Brain pericyte (primary cell): ENCODE measurements at regions not wholly inside any gene's neighbourhood (a gene's known extent, or its start where the extent isn't known, plus 50 kb on each side); places are given as distances from the start of the nearest gene placed in this dataset.
"Not testable (repeated sequence)": the region's sequence is repeated elsewhere in the genome, so short reads cannot be mapped to it uniquely, and the experiment has no call there.

Experiments used
- DNase-seq: peaks from one replicate; pipeline ENCODE4 v3.0.0-alpha.2; 2012; ENCODE audit warnings: low read depth, low spot score

DNA sequence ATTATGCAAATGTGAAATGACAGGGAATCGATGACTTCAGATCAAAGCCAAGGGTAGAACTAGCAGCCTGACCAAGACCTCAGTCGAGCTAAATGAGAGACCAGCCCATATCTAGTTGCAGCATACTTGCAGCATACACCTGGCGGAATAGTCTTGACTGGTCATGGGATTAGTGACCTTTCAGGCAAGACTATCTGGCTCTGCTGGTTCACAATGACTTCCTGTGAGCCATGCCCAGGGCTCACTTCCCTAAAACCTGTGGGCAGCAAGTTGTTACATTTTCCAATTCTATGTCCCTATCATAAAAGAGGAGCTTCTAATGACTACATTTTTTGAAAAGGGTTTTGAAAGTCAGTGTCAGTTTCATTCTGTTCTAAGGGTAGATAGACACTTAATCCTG, 1624.9 kb upstream of the CELF4 start:
- no peak for DNase-seq

GRCh38 chr18:39188278-39188677, 1622.7 kb upstream of the CELF4 start:
- DNase-seq: no peak

GRCh38 chr18:39186008-39186407, 1620.4 kb upstream of the CELF4 start:
- no peak for DNase-seq

DNA sequence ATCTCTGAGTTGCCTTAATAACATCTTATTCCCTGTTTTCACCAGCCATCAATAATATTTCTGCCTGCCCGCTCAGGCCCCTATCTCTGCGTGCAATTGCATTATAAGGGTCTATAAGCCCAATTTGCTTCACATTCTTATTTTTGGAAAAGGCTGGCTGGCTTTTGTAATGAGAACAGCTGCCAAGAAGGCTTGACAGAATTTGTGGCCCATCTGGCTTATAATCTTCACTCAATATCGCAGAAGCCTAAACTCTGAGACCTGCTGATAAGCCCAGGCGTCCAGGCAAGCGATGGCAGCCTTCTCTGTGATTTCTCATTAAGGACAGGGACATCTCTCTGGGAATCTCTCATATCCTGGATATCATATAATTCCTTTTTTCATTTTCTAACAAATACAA, 1618.6 kb upstream of the CELF4 start:
- no peak for DNase-seq

DNA sequence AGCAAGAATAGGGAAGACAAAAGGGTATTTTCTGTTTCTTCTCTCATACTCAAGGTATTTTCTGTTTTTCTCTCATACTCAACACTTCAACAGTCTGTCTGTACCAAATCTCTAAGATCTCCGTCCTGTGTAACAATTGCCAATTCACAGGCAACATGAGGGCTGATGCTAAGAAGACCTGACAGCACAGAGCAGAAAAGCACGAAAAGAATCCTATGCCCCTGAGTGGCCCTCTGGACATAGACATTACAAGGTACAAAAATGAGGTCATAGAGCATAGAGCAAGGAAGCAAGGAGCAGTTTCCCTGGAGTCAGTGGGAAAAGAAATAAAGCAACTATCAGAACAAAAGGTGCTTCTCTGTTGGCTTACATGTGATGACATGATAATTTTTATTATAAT, 1612.6 kb upstream of the CELF4 start:
- DNase-seq: no peak

- DNase-seq: no peak
Observed at GRCh38 chr18:39172695-39173421, 1607.3 kb upstream of the CELF4 start.

- no peak for DNase-seq
Observed at GRCh38 chr18:39168723-39169122, 1603.1 kb upstream of the CELF4 start.

DNA sequence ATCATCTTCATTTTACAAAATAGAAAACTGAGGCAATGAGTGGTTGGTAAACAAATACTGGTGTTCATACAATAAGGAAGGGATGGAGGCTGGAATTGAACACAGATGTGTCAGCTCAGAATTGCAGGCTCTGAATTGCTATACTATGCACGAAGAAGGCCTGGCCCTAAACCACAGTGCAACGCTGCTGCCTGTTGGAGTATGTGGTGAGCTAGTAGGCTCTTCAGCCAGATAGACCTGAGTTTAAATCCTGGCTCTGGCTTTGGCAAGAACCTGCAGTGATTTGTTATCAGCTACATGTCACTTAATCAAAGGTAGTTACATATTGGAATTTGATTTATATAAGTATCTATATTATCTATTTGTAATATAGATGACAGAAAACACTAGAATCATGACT, 1602.4 kb upstream of the CELF4 start:
- no peak for DNase-seq

DNA sequence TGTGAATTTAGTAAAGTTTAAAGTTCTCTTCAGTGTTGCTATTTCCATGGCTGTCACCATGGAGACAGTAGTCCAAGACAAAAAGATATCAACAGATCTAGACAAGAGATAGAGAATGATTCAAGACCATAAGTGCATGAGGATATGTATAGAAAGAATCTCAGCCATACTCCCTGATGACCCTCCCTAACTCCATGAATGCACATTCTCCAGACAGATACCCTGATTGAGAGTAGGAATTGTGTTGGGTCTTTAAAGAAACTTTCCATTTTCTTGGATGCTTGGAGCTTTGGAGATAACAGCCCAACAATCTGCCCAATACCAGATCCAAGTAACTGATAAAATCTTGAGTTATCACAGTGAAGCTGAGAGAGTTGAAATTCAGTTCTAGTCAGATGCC, 1601.2 kb upstream of the CELF4 start:
- DNase-seq: no peak

GRCh38 chr18:39162013-39162827, 1596.6 kb upstream of the CELF4 start:
- DNase-seq: no peak

DNA sequence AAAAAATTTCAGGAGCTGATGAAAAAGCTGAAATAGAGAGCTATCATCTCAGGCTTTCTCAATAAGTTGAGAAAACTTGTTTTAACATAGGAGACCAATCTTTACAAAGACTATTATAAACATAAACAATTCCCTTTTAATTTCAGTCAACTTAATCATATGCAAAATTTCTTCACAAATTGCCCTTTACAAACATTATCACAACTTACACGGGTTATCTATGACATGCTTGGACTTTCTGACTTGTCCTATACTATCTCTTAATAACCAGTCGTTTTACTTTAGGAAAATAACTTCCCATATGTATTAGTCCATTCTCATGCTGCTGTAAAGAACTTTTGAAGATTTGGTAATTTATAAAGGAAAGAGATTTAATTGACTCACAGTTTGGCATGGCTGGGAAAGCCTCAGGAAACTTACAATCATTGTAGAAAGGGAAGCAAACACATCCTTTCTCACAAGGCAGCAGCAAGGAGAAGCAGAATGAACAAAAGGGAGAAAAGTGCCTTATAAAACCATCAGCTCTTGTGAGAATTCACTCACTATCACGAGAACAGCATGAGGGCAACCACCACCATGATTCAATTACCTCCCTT, 1583.7 kb upstream of the CELF4 start:
- no peak for DNase-seq

- DNase-seq: no peak
Observed at GRCh38 chr18:39134255-39134654, 1568.7 kb upstream of the CELF4 start.

DNA sequence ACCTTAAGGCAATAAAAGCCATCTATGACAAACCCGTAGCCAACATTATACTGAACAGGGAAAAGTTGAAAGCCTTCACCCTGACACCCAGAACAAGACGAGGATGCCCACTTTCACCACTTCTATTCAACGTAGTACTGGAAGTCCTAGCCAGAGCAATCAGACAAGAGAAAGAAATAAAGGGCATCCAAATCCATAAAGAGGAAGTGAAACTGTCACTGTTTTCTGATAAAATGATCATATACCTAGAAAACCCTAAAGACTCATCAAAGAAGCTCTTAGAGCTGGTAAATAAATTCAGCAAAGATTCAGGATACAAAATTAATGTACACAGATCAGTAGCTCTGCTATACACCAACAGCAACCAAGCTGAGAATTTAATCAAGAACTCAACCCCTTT, 1561.9 kb upstream of the CELF4 start:
- not testable (repeated sequence) for DNase-seq

DNA sequence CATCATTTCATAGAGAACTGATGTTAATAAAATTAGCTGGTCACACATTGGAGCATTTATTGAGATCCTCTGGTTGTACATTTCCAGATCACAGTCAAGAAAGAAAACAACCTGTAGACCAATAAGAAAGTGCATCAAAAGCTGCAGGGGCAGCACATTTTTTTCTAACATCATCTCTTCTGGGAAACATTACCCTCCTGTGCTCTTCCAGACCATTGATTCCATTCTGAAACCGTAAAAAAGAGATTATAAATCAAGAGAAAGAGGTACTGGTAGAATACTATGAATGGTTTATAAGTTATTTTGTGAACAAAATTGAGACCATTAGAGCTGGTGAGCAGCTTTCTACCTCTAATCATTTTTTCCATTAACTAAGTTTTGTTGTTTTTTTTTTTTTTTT, 1548.2 kb upstream of the CELF4 start:
- no peak for DNase-seq

GRCh38 chr18:39105104-39105503, 1539.5 kb upstream of the CELF4 start:
- no peak for DNase-seq

GRCh38 chr18:39072970-39073369, 1507.4 kb upstream of the CELF4 start:
- DNase-seq: no peak

DNA sequence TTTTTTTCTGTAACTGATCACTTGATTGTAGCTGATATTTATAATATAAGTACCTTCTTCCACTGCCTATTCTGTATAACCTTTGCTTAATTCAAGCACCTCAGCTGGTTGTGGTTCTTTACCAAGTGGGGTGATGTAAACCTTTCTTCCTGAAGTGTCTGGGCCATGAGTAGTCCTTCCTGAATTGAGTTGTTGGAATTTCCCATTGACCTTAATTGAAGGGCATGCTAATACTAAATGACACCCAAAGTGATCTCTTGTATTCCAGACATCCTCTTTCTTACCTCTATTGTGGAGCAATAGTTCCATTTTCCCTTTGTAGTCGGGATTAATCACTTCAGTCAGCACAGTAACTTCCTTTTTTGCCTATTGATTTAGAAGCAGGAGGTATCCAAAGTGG, 1496.8 kb upstream of the CELF4 start:
- DNase-seq: no peak

DNA sequence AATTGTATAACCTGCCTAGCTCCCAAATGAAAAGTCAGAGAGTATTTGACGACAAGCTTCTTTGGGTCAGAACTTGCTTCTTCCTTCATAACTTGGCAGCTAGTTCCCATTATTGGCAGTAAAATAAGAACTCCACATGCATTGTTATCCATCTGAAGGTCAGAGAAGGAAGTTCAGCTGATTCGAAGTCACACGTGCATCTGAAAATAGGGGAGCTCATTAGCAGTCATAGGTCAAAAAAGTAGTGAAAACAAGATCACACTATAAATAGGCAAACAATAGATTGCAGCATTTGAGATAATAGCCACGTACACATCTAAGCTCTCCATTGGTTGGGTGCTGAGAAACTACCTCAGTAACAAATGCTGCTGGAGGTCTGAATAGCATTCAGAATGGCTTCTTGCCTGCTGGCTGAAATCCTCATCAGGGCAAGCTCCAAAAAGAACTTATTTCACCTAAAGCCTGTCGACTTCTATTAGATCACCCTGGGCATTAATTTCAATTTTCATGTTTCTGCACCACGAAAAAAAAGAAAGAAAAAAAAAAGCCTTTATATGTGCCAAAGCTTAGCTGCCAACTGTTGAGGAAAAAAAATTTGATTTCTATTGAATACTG, 1492.9 kb upstream of the CELF4 start:
- no peak for DNase-seq

- DNase-seq: no peak
Observed at GRCh38 chr18:39057423-39058064, 1491.9 kb upstream of the CELF4 start.

DNA sequence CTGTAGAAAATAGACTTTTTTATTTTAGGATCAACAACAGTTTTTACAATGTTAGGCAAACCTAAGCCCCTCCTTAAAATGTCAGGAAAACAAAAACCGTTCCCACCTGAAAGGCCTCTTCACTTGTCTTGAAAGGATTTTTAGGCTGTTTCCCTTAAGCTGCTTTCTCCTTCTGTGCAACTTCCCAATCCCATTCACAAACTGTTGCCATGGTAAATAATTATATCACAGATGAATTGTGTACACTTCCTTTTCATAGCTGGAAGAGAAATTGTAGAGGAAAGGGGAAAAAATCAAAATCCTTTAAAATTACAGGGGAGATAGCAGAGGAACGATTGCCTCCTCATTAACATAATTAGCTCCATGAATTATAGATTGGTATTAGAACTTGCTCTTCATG, 1488.0 kb upstream of the CELF4 start:
- DNase-seq: no peak

GRCh38 chr18:39051013-39051412, 1485.4 kb upstream of the CELF4 start:
- DNase-seq: no peak

DNA sequence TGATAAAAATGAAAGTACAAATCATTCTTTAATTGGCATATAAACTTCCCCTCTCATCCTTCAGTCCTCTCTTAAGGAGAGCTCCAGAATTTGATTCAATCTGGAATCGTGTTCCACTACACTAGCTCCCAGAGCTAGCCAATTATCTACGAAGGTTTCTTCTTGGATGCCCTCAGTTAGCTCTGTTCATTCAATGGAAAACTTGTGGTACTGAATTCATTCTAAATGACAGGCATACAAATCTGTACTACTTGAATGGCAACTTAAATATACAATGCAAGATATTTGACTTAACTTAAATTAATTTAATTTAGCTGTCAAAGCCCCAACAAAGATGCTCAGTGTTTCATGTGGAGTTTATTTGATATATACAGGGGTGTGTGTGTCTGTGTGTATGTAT, 1474.2 kb upstream of the CELF4 start:
- no peak for DNase-seq
